ENCODE measurements at regions not wholly inside any gene's neighbourhood (a gene's known extent, or its start where the extent isn't known, plus 50 kb on each side); places are given as distances from the start of the nearest gene placed in this dataset.

DNA sequence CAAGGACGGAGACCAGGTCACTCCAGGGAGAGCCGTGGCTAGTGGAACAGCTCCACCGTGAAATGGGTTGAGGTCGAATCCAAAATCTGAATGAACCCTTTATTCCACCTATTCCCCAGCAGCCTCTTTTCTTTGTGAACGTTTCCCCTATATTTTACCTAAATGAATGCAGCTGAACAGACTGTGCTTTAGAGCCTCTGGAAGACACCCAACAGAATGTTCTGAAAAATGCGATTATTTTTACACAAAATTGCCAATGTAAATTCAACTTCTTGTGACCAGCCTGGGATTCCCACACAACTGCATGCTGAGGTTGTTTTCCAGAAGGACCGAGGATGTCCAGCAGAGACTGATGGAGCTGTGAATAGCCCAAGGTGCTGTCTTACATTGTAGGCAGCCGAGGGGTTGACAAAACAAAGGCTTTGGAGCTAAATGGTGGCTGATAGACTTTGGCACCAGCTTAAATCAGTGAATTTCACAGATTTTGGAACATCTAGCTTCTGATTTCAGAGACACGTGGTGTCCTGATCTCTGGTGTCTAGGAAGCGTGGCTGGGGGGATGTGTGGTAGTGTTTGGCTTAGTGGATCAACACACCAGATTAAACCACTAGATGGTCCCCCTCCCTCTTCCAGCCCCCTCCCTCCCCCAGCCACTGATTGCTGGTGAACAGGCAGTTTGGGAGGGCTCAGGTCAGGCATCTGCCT lies 150.4 kb downstream of the ZNF664 start:
- H3K27ac ChIP-seq, result no peak overlapping the region
- no peak overlapping the region for H3K4me3 ChIP-seq
- no peak for DNase-seq (ENCODE audit: low read depth in 1 of 2, low spot score in 1 of 2)
- no peak for TF ChIP-seq NPAS2 (CRISPR knock-in tag; IDR thresholded peaks at IDR 0.05; ENCODE audit: borderline replicate concordance)
- no peak for TF ChIP-seq HOXA7 (CRISPR knock-in tag; IDR thresholded peaks at IDR 0.05)
- no peak for TF ChIP-seq PHF8 (IDR thresholded peaks at IDR 0.05; ENCODE audit: borderline replicate concordance, low read depth)
- TF ChIP-seq HDAC2 (IDR thresholded peaks at IDR 0.05), result no peak
- TF ChIP-seq ZFP36 (IDR thresholded peaks at IDR 0.05; ENCODE audit: borderline replicate concordance, partially characterized antibody), result no peak
- TF ChIP-seq JUNB (IDR thresholded peaks at IDR 0.05), result no peak
- TF ChIP-seq TFCP2L1 (CRISPR knock-in tag; IDR thresholded peaks at IDR 0.05), result no peak
- no peak for TF ChIP-seq ELK1 (IDR thresholded peaks at IDR 0.05; ENCODE audit: low read depth, low read length)
- TF ChIP-seq BHLHE40 (IDR thresholded peaks at IDR 0.05; ENCODE audit: low read depth, low read length), result no peak
- ChIA-PET POLR2A (no interaction called here), CTCF (no interaction called here)
- no peak for FAIRE-seq
- no peak for ATAC-seq
- 63% methylated on average over 10 of the region's 10 CpGs for WGBS (ENCODE audit: missing lambda C conversion rate)
- H3K9me3 ChIP-seq, result no peaks in the 10 kb centered on the region
- H3K4me1 ChIP-seq, result no peaks in the 10 kb centered on the region
- H3K4me2 ChIP-seq, result no peak overlapping the region

DNA sequence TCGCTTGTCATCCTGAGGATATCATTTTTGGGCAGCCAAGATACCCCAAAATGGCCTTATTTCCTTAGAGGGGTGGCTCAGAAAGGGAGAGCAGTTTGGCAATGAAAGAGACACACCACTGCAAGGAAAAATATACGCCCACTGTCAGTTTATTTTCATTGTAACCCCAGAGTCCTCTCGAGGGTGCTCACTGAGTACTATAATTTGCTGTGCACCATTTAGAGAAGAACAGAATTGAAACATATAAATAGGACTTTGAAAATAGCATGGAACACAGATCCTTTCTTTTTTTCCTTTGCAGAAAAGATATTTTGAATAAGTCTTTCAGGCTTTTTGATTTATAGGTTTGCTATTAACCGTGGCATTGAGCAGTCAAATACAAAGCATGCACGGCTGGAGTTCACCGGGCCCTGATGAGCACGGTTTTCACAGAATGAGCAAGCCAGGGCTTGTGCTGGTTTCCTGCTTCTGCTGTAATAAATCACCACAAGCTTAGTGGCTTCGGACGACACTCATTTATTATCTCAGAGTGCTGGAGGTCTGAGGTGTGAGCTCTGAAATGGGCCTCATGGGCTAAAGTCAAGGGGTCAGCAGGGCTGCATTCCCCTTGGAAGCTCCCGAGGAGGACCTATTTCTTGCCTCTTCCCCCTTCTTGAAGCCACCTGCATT lies 152.3 kb downstream of the ZNF664 start:
- H3K4me3 ChIP-seq, result no peak overlapping the region
- H3K27ac ChIP-seq, result no peak overlapping the region
- TF ChIP-seq CEBPB (IDR thresholded peaks at IDR 0.05), result no peak
- TF ChIP-seq, protein P1, sequence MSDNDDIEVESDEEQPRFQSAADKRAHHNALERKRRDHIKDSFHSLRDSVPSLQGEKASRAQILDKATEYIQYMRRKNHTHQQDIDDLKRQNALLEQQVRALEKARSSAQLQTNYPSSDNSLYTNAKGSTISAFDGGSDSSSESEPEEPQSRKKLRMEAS (IDR thresholded peaks at IDR 0.05), result no peak
- no peak for TF ChIP-seq KDM5A (IDR thresholded peaks at IDR 0.05)
- no peak for TF ChIP-seq ZSCAN20 (CRISPR knock-in tag; IDR thresholded peaks at IDR 0.05)
- TF ChIP-seq SMC3 (IDR thresholded peaks at IDR 0.05), result no peak
- no peak for TF ChIP-seq CHD2 (IDR thresholded peaks at IDR 0.05; ENCODE audit: low read length, partially characterized antibody)
- TF ChIP-seq TP53 (CRISPR knock-in tag; IDR thresholded peaks at IDR 0.05), result no peak
- TF ChIP-seq, protein P2, sequence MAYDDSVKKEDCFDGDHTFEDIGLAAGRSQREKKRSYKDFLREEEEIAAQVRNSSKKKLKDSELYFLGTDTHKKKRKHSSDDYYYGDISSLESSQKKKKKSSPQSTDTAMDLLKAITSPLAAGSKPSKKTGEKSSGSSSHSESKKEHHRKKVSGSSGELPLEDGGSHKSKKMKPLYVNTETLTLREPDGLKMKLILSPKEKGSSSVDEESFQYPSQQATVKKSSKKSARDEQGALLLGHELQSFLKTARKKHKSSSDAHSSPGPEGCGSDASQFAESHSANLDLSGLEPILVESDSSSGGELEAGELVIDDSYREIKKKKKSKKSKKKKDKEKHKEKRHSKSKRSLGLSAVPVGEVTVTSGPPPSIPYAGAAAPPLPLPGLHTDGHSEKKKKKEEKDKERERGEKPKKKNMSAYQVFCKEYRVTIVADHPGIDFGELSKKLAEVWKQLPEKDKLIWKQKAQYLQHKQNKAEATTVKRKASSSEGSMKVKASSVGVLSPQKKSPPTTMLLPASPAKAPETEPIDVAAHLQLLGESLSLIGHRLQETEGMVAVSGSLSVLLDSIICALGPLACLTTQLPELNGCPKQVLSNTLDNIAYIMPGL (CRISPR knock-in tag; IDR thresholded peaks at IDR 0.05; ENCODE audit: borderline replicate concordance), result no peak
- no peak for TF ChIP-seq USF2 (IDR thresholded peaks at IDR 0.05)
- TF ChIP-seq, protein P3, sequence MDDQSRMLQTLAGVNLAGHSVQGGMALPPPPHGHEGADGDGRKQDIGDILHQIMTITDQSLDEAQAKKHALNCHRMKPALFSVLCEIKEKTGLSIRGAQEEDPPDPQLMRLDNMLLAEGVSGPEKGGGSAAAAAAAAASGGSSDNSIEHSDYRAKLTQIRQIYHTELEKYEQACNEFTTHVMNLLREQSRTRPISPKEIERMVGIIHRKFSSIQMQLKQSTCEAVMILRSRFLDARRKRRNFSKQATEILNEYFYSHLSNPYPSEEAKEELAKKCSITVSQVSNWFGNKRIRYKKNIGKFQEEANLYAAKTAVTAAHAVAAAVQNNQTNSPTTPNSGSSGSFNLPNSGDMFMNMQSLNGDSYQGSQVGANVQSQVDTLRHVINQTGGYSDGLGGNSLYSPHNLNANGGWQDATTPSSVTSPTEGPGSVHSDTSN (IDR thresholded peaks at IDR 0.05), result no peak
- no peak for TF ChIP-seq HOXB5 (CRISPR knock-in tag; IDR thresholded peaks at IDR 0.05)
- TF ChIP-seq RNF2 (IDR thresholded peaks at IDR 0.05; ENCODE audit: borderline replicate concordance, low read depth), result no peak
- TF ChIP-seq JUNB (IDR thresholded peaks at IDR 0.05), result no peak
- TF ChIP-seq ESRRA (IDR thresholded peaks at IDR 0.05; ENCODE audit: borderline replicate concordance, low read length), result no peak
- no peak for TF ChIP-seq CTCF (IDR thresholded peaks at IDR 0.05)
- no peak for TF ChIP-seq NPAS2 (CRISPR knock-in tag; IDR thresholded peaks at IDR 0.05; ENCODE audit: borderline replicate concordance)
- TF ChIP-seq CBX2 (IDR thresholded peaks at IDR 0.05; ENCODE audit: borderline replicate concordance, low read depth), result no peak
- TF ChIP-seq ZC3H11A (IDR thresholded peaks at IDR 0.05), result no peak
- WGBS (ENCODE audit: missing lambda C conversion rate), result 64% methylated on average over 10 of the region's 10 CpGs
- ATAC-seq (no peak), DNase-seq (ENCODE audit: low read depth in 1 of 2, low spot score in 1 of 2) (no peak), FAIRE-seq (no peak)
- POLR2A ChIA-PET, result no interaction called here
- H3K4me2 ChIP-seq, result no peak overlapping the region
- peaks cover 6% of the 10 kb centered on the region for H3K4me1 ChIP-seq
- CTCF ChIA-PET, result interaction anchor here (0.6 to 1.2 kb wide), 3 partner anchors 23 to 206 kb away, joined by 3 to 4 read pairs (median 3); no protein-coding TSS in a partner anchor
- H3K9me3 ChIP-seq, result no peaks in the 10 kb centered on the region
